ENCODE measurements at regions not wholly inside any gene's neighbourhood (a gene's known extent, or its start where the extent isn't known, plus 50 kb on each side); places are given as distances from the start of the nearest gene placed in this dataset.

DNA sequence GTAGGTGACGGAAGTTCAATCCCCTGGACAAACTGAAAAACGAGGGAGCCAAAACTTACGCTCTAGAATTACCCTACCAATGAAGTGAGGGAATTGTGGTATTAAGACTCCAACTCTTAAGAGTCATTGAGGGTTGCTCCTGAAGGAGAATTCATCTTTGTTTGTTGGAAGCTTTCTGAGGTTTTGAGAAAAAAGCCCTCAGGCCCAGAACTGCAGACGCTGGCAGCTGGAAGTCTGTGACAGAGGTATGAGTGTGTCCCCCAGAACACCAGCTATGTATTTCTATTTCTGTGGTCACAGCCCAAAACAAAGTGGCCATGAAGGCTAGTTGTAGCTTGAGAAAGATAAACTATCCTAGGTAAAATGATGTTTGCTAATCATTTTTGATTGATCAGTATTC lies 438.8 kb upstream of the B3GALT2 start:
- TF ChIP-seq, protein P1, sequence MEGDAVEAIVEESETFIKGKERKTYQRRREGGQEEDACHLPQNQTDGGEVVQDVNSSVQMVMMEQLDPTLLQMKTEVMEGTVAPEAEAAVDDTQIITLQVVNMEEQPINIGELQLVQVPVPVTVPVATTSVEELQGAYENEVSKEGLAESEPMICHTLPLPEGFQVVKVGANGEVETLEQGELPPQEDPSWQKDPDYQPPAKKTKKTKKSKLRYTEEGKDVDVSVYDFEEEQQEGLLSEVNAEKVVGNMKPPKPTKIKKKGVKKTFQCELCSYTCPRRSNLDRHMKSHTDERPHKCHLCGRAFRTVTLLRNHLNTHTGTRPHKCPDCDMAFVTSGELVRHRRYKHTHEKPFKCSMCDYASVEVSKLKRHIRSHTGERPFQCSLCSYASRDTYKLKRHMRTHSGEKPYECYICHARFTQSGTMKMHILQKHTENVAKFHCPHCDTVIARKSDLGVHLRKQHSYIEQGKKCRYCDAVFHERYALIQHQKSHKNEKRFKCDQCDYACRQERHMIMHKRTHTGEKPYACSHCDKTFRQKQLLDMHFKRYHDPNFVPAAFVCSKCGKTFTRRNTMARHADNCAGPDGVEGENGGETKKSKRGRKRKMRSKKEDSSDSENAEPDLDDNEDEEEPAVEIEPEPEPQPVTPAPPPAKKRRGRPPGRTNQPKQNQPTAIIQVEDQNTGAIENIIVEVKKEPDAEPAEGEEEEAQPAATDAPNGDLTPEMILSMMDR (IDR thresholded peaks at IDR 0.05 in 2 of 3, conservative IDR thresholded peaks at IDR 0.05 in 1 of 3; ENCODE audit: borderline replicate concordance in 1 of 3, insufficient read depth in 1 of 3, low read depth in 2 of 3, low read length in 2 of 3), result no peak
- TF ChIP-seq REST (IDR thresholded peaks at IDR 0.05; ENCODE audit: low read depth), result no peak
- TF ChIP-seq, protein P2, sequence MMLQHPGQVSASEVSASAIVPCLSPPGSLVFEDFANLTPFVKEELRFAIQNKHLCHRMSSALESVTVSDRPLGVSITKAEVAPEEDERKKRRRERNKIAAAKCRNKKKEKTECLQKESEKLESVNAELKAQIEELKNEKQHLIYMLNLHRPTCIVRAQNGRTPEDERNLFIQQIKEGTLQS (IDR thresholded peaks at IDR 0.05), result no peak
- no peak for TF ChIP-seq SIN3A (IDR thresholded peaks at IDR 0.05; ENCODE audit: low read depth)
- TF ChIP-seq EZH2phosphoT487 (IDR thresholded peaks at IDR 0.05; ENCODE audit: borderline replicate concordance), result no peak
- TF ChIP-seq EZH2 (IDR thresholded peaks at IDR 0.05), result no peak
- no peak for TF ChIP-seq ELF1 (IDR thresholded peaks at IDR 0.05; ENCODE audit: borderline replicate concordance, low read depth)
- no peak for TF ChIP-seq POLR2A (IDR thresholded peaks at IDR 0.05; ENCODE audit: borderline replicate concordance, extremely low read depth, insufficient read depth, insufficient read length)
- TF ChIP-seq YY1 (IDR thresholded peaks at IDR 0.05; ENCODE audit: extremely low read depth, insufficient replicate concordance, low read depth, low read length), result no peak
- TF ChIP-seq POLR2AphosphoS5 (IDR thresholded peaks at IDR 0.05; ENCODE audit: low read depth, low read length), result no peak
- TF ChIP-seq EGR1 (IDR thresholded peaks at IDR 0.05; ENCODE audit: low read depth), result no peak

Data from HCT116 (cell line).